ENCODE measurements at regions not wholly inside any gene's neighbourhood (a gene's known extent, or its start where the extent isn't known, plus 50 kb on each side); places are given as distances from the start of the nearest gene placed in this dataset.

DNA sequence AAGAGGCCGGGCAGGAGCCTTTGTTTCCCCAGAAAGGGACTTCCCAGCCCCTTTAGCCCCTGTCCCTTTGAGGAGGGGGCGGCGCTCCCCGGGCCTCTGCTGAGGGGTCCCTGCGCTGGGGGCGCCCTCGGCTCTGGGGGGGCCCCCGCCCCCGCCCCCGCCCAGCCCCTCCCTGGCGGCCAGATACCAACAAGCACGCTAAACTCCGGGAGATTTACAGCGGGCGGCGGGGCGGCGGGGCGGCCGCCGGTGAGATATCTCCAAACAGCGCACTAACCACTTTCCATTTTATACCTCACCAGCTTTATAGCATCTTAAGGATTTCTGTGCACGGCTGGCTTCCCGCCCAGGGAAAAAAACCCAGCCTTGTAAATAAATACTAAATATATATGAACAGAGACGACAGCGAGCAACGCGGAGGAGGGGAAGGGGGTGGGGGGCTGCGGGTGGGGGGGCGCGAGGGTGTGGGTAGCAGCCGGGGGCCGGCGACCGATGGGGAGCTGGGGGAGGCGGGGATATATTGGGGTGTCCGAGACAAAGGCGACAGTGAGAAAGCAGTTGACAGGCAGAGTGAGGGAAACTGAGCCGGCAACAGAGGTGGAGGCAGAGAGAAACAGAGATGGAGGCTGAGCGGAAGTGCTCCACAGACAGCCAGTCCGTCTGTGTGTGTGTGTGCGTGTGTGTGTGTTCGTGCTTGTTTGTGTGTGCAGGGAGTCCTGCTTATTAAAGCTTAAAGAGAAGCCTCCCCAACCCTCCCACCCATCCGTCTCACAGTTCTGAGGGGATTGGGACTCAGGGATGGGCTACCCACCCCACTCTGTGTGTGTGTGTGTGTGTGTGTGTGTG is 85.8 kb downstream of the HIF1AN start:
- Histone ChIP-seq H3K36me3 (ENCODE audit: low read depth) (no peaks in the 10 kb centered on the region), H3K27ac (ENCODE audit: poor library complexity, severe bottlenecking) (no peak overlapping the region), H3K27me3 (ENCODE audit: insufficient read depth, poor library complexity, severe bottlenecking) (peaks cover 62% of the 10 kb centered on the region), H3K9me3 (ENCODE audit: severe bottlenecking) (no peaks in the 10 kb centered on the region), H3K4me3 (ENCODE audit: severe bottlenecking) (no peak overlapping the region), H3K4me1 (ENCODE audit: insufficient read depth, poor library complexity, severe bottlenecking) (no peaks in the 10 kb centered on the region)
- ATAC-seq (ENCODE audit: low read depth), result no peak
- no peak for TF ChIP-seq CTCF (IDR thresholded peaks at IDR 0.05; ENCODE audit: poor library complexity, severe bottlenecking)
- DNase-seq (ENCODE audit: low spot score), result no peak

DNA sequence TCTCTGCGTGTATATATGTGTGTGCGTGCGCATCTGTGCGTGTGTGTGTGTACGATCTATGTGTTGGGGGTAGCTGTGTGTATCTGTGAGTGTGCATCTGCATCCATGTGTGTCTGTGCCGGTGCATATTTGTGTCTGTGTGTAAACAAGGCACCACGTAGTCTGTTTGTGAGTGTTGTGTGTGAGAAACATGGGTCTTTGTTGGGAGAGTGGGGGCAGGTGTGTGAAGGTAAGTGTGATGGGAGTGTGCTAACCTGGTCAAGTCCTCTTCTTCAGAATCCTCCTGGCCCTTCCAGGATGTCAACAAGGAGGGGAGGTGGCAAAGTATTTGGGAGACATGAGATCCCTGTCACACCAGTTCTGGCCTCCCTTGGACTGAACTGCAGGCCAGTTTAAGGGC is 87.2 kb downstream of the HIF1AN start:
- Histone ChIP-seq H3K36me3 (ENCODE audit: low read depth) (no peaks in the 10 kb centered on the region), H3K9me3 (ENCODE audit: severe bottlenecking) (no peaks in the 10 kb centered on the region), H3K27me3 (ENCODE audit: insufficient read depth, poor library complexity, severe bottlenecking) (peaks cover 67% of the 10 kb centered on the region), H3K4me1 (ENCODE audit: insufficient read depth, poor library complexity, severe bottlenecking) (no peaks in the 10 kb centered on the region), H3K27ac (ENCODE audit: poor library complexity, severe bottlenecking) (no peak overlapping the region), H3K4me3 (ENCODE audit: severe bottlenecking) (no peak overlapping the region)
- no peak for TF ChIP-seq CTCF (IDR thresholded peaks at IDR 0.05; ENCODE audit: poor library complexity, severe bottlenecking)
- DNase-seq (ENCODE audit: low spot score) (no peak), ATAC-seq (ENCODE audit: low read depth) (no peak)

DNA sequence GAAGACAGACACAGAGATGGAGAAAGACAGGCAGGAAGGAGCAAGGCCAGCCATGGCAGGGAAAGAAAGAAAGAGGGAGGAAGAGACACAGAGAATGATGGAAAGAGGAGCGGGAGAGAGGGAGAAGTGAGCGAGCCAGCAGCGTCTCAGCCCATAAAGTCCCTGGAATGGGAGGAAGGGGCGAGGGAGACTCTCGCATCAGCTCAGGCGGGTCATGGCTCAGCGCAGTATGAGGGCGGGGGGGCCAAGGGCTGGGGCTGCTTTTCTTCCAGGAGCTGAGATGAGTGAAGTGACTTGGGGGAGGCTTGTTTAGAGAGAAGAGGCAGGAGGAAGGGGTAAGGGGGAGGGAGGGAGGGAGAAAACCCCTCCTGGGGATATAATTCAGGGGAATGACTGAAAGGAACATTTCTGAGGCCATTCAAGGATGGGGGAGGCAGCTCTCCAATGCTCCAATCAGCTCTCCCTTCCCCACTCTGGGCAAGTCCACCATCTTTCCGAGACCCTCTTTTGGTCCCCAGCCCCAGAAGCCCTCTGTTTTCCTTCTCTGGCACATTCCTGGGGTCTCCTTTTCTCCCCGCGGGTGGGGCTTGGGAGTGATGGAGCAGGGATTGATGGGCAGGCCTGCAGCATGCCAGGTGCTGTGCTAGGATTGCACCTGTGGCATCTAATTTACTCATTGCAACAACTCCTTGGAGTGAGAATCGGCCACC is 87.9 kb downstream of the HIF1AN start:
- Histone ChIP-seq H3K27ac (ENCODE audit: poor library complexity, severe bottlenecking) (no peak overlapping the region), H3K4me3 (ENCODE audit: severe bottlenecking) (no peak overlapping the region), H3K9me3 (ENCODE audit: severe bottlenecking) (no peaks in the 10 kb centered on the region), H3K36me3 (ENCODE audit: low read depth) (no peaks in the 10 kb centered on the region), H3K27me3 (ENCODE audit: insufficient read depth, poor library complexity, severe bottlenecking) (peaks cover 67% of the 10 kb centered on the region), H3K4me1 (ENCODE audit: insufficient read depth, poor library complexity, severe bottlenecking) (no peaks in the 10 kb centered on the region)
- no peak for TF ChIP-seq CTCF (IDR thresholded peaks at IDR 0.05; ENCODE audit: poor library complexity, severe bottlenecking)
- ATAC-seq (ENCODE audit: low read depth) (no peak), DNase-seq (ENCODE audit: low spot score) (no peak)

DNA sequence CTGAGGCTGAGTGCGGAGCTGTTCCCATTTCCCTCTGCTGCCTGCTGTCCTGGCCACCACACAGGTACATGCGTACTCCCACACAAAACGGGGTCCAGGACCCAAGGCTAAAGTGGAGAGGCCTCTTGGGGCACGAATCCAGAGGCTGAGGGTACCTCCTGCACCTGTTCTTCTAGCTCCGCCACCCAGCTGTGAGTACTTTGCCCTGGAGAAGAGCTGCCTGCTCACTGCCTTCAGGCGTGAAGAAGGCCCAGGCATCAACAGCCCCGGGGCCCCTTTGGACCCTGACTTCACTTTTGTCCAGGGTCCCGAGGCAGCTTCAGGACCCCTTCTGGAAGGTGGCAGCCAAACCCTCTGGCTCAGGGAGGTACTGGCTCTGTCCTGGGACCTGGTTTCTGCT is 88.6 kb downstream of the HIF1AN start:
- H3K4me3 ChIP-seq (ENCODE audit: severe bottlenecking), result no peak overlapping the region
- no peaks in the 10 kb centered on the region for H3K9me3 ChIP-seq (ENCODE audit: severe bottlenecking)
- ATAC-seq (ENCODE audit: low read depth) (no peak), DNase-seq (ENCODE audit: low spot score) (no peak)
- no peaks in the 10 kb centered on the region for H3K36me3 ChIP-seq (ENCODE audit: low read depth)
- no peaks in the 10 kb centered on the region for H3K4me1 ChIP-seq (ENCODE audit: insufficient read depth, poor library complexity, severe bottlenecking)
- H3K27me3 ChIP-seq (ENCODE audit: insufficient read depth, poor library complexity, severe bottlenecking), result peaks cover 61% of the 10 kb centered on the region
- no peak for TF ChIP-seq CTCF (IDR thresholded peaks at IDR 0.05; ENCODE audit: poor library complexity, severe bottlenecking)
- H3K27ac ChIP-seq (ENCODE audit: poor library complexity, severe bottlenecking), result no peak overlapping the region

- ATAC-seq (ENCODE audit: low read depth) (no peak), DNase-seq (ENCODE audit: low spot score) (no peak)
- Histone ChIP-seq H3K27ac (ENCODE audit: poor library complexity, severe bottlenecking) (no peak overlapping the region), H3K27me3 (ENCODE audit: insufficient read depth, poor library complexity, severe bottlenecking) (peaks cover 46% of the 10 kb centered on the region), H3K4me1 (ENCODE audit: insufficient read depth, poor library complexity, severe bottlenecking) (no peaks in the 10 kb centered on the region), H3K36me3 (ENCODE audit: low read depth) (no peaks in the 10 kb centered on the region), H3K9me3 (ENCODE audit: severe bottlenecking) (no peaks in the 10 kb centered on the region), H3K4me3 (ENCODE audit: severe bottlenecking) (no peak overlapping the region)
- TF ChIP-seq CTCF (IDR thresholded peaks at IDR 0.05; ENCODE audit: poor library complexity, severe bottlenecking), result no peak
Measured at GRCh38 chr10:100625816-100626215, 90.1 kb downstream of the HIF1AN start.
